Osteocyte (in vitro differentiated cells): ENCODE measurements at regions not wholly inside any gene's neighbourhood (a gene's known extent, or its start where the extent isn't known, plus 50 kb on each side); places are given as distances from the start of the nearest gene placed in this dataset.
A peak's percentile ranks its signal among the peaks of the same experiment; 100 is the strongest.

Source experiments
- DNase-seq: peaks from one replicate; pipeline ENCODE4 v3.0.0; 2021; ENCODE audit warnings: mixed read lengths; ENCODE audit not compliant: unreplicated experiment; ENCODE audit errors: extremely low spot score
- H3K27ac Mint-ChIP-seq: one replicate; pipeline ENCODE4 v1.8.0; 2021; ENCODE audit warnings: mild to moderate bottlenecking, mixed read lengths; ENCODE audit not compliant: unreplicated experiment
- H3K27me3 Mint-ChIP-seq: one replicate; pipeline ENCODE4 v1.8.0; 2021; ENCODE audit warnings: mixed read lengths; ENCODE audit not compliant: unreplicated experiment
- H3K36me3 Mint-ChIP-seq: one replicate; pipeline ENCODE4 v1.8.0; 2021; ENCODE audit warnings: mixed read lengths; ENCODE audit not compliant: unreplicated experiment
- H3K4me1 Mint-ChIP-seq: one replicate; pipeline ENCODE4 v1.8.0; 2021; ENCODE audit warnings: mixed read lengths; ENCODE audit not compliant: unreplicated experiment
- H3K4me3 Mint-ChIP-seq: one replicate; pipeline ENCODE4 v1.8.0; 2021; ENCODE audit warnings: mild to moderate bottlenecking, moderate library complexity, mixed read lengths; ENCODE audit not compliant: unreplicated experiment
- H3K9me3 Mint-ChIP-seq: one replicate; pipeline ENCODE4 v1.8.0; 2021; ENCODE audit warnings: mixed read lengths; ENCODE audit not compliant: unreplicated experiment
- TF ChIP-seq, protein P1 (sequence below): fragments of 200-600 bp; sonication (generic); IDR thresholded peaks from 2 replicates; pipeline ENCODE4 v1.5.0; 2021; ENCODE audit warnings: antibody characterized with exemption, mild to moderate bottlenecking, moderate library complexity

GRCh38 chr5:167889276-167889675 is 402.2 kb upstream of the WWC1 start:
- TF ChIP-seq, protein P1, sequence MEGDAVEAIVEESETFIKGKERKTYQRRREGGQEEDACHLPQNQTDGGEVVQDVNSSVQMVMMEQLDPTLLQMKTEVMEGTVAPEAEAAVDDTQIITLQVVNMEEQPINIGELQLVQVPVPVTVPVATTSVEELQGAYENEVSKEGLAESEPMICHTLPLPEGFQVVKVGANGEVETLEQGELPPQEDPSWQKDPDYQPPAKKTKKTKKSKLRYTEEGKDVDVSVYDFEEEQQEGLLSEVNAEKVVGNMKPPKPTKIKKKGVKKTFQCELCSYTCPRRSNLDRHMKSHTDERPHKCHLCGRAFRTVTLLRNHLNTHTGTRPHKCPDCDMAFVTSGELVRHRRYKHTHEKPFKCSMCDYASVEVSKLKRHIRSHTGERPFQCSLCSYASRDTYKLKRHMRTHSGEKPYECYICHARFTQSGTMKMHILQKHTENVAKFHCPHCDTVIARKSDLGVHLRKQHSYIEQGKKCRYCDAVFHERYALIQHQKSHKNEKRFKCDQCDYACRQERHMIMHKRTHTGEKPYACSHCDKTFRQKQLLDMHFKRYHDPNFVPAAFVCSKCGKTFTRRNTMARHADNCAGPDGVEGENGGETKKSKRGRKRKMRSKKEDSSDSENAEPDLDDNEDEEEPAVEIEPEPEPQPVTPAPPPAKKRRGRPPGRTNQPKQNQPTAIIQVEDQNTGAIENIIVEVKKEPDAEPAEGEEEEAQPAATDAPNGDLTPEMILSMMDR: no peak
- H3K27ac Mint-ChIP-seq: no peak overlapping the region
- peaks cover 1% of the 10 kb centered on the region for H3K36me3 Mint-ChIP-seq
- DNase-seq: no peak
- H3K4me3 Mint-ChIP-seq: no peak overlapping the region
- peaks cover 6% of the 10 kb centered on the region for H3K27me3 Mint-ChIP-seq
- no peaks in the 10 kb centered on the region for H3K4me1 Mint-ChIP-seq
- no peaks in the 10 kb centered on the region for H3K9me3 Mint-ChIP-seq

- H3K4me1 Mint-ChIP-seq: no peaks in the 10 kb centered on the region
- peaks cover 4% of the 10 kb centered on the region for H3K27me3 Mint-ChIP-seq
- peak; percentile 17 for DNase-seq
- no peak overlapping the region for H3K27ac Mint-ChIP-seq
- TF ChIP-seq, protein P1: no peak
- H3K9me3 Mint-ChIP-seq: no peaks in the 10 kb centered on the region
- H3K4me3 Mint-ChIP-seq: no peak overlapping the region
- H3K36me3 Mint-ChIP-seq: peaks cover 1% of the 10 kb centered on the region
Observed at GRCh38 chr5:167892352-167893115, 398.9 kb upstream of the WWC1 start.

DNA sequence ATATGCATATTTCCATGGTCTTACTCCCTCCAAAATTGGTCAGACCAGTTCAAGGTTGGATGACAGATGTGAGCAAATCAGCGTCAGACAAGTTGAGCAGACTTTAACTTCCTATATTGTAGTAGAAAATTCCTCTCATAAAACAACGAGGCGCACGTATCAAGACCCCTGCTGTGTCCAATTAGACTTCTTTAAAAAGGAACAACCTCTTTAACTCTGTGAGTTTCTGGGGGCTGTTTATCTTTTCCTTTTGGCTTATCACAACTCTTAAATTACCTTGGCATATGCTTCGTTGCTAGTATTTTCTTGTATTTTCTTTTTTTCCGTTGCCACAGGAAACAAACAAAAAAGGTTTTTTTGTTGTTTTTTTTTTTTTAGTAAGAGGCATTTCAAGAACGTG is 398.2 kb upstream of the WWC1 start:
- Mint-ChIP-seq H3K4me3 (no peak overlapping the region), H3K27ac (no peak overlapping the region), H3K36me3 (peaks cover 1% of the 10 kb centered on the region), H3K9me3 (no peaks in the 10 kb centered on the region), H3K4me1 (no peaks in the 10 kb centered on the region), H3K27me3 (peaks cover 4% of the 10 kb centered on the region)
- no peak for DNase-seq
- TF ChIP-seq, protein P1: no peak

DNA sequence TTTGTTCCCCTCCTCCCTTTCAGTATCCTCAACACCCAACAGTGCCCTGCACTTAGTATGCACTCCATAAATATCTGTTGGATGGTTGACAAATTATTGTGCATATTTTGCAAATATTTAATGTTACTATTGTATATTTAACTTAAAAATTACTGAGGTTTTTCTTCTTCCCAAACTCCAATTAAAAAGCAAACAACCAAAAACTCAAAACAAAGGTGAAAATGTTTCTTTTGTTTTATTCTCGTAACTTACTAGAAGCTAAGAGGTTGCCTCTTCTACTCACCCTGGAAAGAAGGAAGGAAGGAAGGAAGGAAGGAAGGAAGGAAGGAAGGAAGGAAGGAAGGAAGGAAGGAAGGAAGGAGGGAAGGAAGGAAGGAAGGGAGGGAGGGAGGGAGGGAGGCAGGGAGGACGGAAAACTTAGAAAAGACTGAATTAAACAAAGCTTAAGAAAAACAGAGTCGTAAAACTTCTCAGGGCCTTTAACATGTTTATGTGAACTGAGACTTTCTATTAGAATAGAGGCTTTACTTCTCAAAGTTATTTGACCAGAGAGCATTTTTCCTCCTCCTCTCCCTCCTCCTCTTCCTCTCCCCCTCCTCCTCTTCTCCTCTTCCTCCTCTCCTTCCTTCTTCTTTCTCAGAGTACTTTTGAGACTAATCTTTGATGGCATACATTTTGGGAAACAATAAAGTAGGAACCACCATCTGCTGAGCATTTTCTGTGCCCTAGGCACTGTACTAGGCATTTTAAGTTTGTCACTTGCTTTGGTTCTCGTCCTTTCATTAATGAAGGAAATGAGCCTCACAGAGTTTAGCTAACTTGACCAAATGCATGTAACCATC is 396.6 kb upstream of the WWC1 start:
- Mint-ChIP-seq H3K27me3 (peaks cover 4% of the 10 kb centered on the region), H3K4me3 (no peak overlapping the region), H3K27ac (no peak overlapping the region), H3K4me1 (peaks cover 7% of the 10 kb centered on the region), H3K9me3 (no peaks in the 10 kb centered on the region), H3K36me3 (peaks cover 1% of the 10 kb centered on the region)
- TF ChIP-seq, protein P1: no peak
- DNase-seq: peak; percentile 5
